ENCODE measurements at regions not wholly inside any gene's neighbourhood (a gene's known extent, or its start where the extent isn't known, plus 50 kb on each side); places are given as distances from the start of the nearest gene placed in this dataset.

DNA sequence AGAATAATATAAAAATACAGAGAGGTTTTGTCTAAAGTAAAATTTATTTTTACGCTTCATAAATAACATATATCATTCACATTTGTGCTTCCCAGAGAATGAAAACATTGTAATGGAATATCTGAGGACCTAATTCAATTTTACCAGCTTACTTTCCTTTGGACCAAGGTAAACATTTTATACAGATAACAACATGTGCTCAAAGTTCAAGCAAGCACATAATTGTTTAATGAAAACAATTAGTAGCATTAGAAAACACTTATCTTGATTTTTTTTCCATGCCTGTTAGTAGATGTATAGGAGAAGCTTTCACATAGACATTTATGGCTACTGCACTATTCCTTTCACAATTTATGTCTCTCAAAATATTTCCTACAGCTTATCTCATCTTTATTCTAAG, 400.0 kb downstream of the ZIC1 start:
- Histone ChIP-seq H3K4me1 (ENCODE audit: control insufficient read depth in 2 of 2, insufficient read depth in 2 of 2, low read length in 2 of 2) (no peaks in the 10 kb centered on the region), H3K9ac (ENCODE audit: low read depth in 1 of 2, low read length in 2 of 2) (no peak overlapping the region)

DNA sequence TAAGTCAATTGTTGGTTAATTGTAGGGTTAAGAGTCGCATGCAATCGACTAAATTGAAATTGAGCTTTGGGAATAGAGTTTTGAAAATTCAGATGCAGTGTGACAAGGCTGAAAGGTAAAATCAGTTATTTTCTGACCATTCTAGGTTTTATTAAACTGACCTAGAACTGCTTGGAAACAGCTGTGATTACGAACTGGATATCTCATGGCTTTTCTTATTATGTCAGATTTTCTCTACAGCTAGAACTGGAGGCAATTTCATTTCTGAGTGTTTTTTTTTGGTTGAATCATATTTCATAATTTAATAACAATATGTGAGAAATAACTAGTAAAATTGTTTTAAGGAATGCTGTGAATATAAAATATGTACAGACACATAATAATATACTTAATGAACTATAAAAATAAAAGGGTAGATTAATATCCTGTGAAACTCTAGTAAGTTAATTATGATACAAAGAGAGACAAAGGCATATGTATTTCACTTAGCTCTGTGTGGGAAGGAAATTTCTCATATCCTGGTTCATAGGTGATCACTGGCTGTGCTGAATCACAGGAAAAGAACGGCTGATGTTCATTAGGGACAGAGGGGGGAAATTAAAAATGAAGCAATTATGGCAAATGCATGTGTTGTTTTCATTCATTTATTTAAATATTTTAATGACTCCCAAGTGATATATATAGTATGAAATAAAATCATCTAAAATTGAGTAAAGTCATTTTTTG, 403.2 kb downstream of the ZIC1 start:
- Histone ChIP-seq H3K27ac (ENCODE audit: low read depth in 2 of 2, low read length in 2 of 2) (no peak overlapping the region), H3K9me3 (ENCODE audit: control insufficient read depth in 2 of 2, low read length in 2 of 2) (no peaks in the 10 kb centered on the region), H3K27me3 (ENCODE audit: control insufficient read depth in 2 of 2, insufficient read depth in 2 of 2, low read length in 2 of 2) (no peaks in the 10 kb centered on the region), H3K4me3 (ENCODE audit: low read length in 2 of 2) (no peak overlapping the region), H3K9ac (ENCODE audit: low read depth in 1 of 2, low read length in 2 of 2) (no peak overlapping the region), H3K36me3 (ENCODE audit: control insufficient read depth in 2 of 2, insufficient read depth in 2 of 2, low read length in 2 of 2) (no peaks in the 10 kb centered on the region), H3K4me1 (ENCODE audit: control insufficient read depth in 2 of 2, insufficient read depth in 2 of 2, low read length in 2 of 2) (no peaks in the 10 kb centered on the region)

More for the DNA sequence above, 400.0 kb downstream of the ZIC1 start:
- Histone ChIP-seq H3K36me3 (ENCODE audit: control insufficient read depth in 2 of 2, insufficient read depth in 2 of 2, low read length in 2 of 2) (no peaks in the 10 kb centered on the region), H3K4me3 (ENCODE audit: low read length in 2 of 2) (no peak overlapping the region), H3K27me3 (ENCODE audit: control insufficient read depth in 2 of 2, insufficient read depth in 2 of 2, low read length in 2 of 2) (no peaks in the 10 kb centered on the region), H3K27ac (ENCODE audit: low read depth in 2 of 2, low read length in 2 of 2) (no peak overlapping the region), H3K9me3 (ENCODE audit: control insufficient read depth in 2 of 2, low read length in 2 of 2) (no peaks in the 10 kb centered on the region)

DNA sequence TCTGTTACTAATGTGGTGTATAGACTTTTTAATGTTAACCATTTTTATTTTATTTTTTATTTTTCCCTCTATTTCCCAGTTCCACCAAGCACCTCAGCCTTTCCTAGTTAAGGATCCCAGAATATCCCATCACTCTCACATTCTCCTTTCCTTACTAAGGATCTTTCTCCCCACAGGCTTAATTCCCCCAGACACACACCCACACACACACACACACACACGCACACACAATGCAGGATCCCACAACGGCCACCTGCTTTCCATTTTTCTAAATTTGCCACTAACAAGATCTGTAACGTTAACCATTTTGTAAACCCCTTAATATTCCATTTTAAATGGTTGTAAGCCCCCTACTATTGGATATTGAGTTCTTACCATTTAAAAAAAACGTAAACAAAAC, 404.1 kb downstream of the ZIC1 start:
- Histone ChIP-seq H3K27ac (ENCODE audit: low read depth in 2 of 2, low read length in 2 of 2) (no peak overlapping the region), H3K9me3 (ENCODE audit: control insufficient read depth in 2 of 2, low read length in 2 of 2) (no peaks in the 10 kb centered on the region), H3K9ac (ENCODE audit: low read depth in 1 of 2, low read length in 2 of 2) (no peak overlapping the region)

GRCh38 chr3:147816752-147817151, 407.6 kb downstream of the ZIC1 start:
- no peaks in the 10 kb centered on the region for H3K9me3 ChIP-seq (ENCODE audit: control insufficient read depth in 2 of 2, low read length in 2 of 2)
- H3K27ac ChIP-seq (ENCODE audit: low read depth in 2 of 2, low read length in 2 of 2): no peak overlapping the region
- no peaks in the 10 kb centered on the region for H3K27me3 ChIP-seq (ENCODE audit: control insufficient read depth in 2 of 2, insufficient read depth in 2 of 2, low read length in 2 of 2)
- H3K4me3 ChIP-seq (ENCODE audit: low read length in 2 of 2): no peak overlapping the region
- no peak overlapping the region for H3K9ac ChIP-seq (ENCODE audit: low read depth in 1 of 2, low read length in 2 of 2)
- H3K36me3 ChIP-seq (ENCODE audit: control insufficient read depth in 2 of 2, insufficient read depth in 2 of 2, low read length in 2 of 2): no peaks in the 10 kb centered on the region
- no peaks in the 10 kb centered on the region for H3K4me1 ChIP-seq (ENCODE audit: control insufficient read depth in 2 of 2, insufficient read depth in 2 of 2, low read length in 2 of 2)

More for the DNA sequence above, 404.1 kb downstream of the ZIC1 start:
- Histone ChIP-seq H3K4me1 (ENCODE audit: control insufficient read depth in 2 of 2, insufficient read depth in 2 of 2, low read length in 2 of 2) (no peaks in the 10 kb centered on the region), H3K4me3 (ENCODE audit: low read length in 2 of 2) (no peak overlapping the region), H3K36me3 (ENCODE audit: control insufficient read depth in 2 of 2, insufficient read depth in 2 of 2, low read length in 2 of 2) (no peaks in the 10 kb centered on the region), H3K27me3 (ENCODE audit: control insufficient read depth in 2 of 2, insufficient read depth in 2 of 2, low read length in 2 of 2) (no peaks in the 10 kb centered on the region)

- no peak overlapping the region for H3K4me3 ChIP-seq (ENCODE audit: low read length in 2 of 2)
- no peak overlapping the region for H3K9ac ChIP-seq (ENCODE audit: low read depth in 1 of 2, low read length in 2 of 2)
- no peak overlapping the region for H3K27ac ChIP-seq (ENCODE audit: low read depth in 2 of 2, low read length in 2 of 2)
- H3K9me3 ChIP-seq (ENCODE audit: control insufficient read depth in 2 of 2, low read length in 2 of 2): no peaks in the 10 kb centered on the region
- no peaks in the 10 kb centered on the region for H3K36me3 ChIP-seq (ENCODE audit: control insufficient read depth in 2 of 2, insufficient read depth in 2 of 2, low read length in 2 of 2)
- no peaks in the 10 kb centered on the region for H3K27me3 ChIP-seq (ENCODE audit: control insufficient read depth in 2 of 2, insufficient read depth in 2 of 2, low read length in 2 of 2)
- no peaks in the 10 kb centered on the region for H3K4me1 ChIP-seq (ENCODE audit: control insufficient read depth in 2 of 2, insufficient read depth in 2 of 2, low read length in 2 of 2)
Observed at GRCh38 chr3:147832611-147833010, 423.4 kb downstream of the ZIC1 start.

DNA sequence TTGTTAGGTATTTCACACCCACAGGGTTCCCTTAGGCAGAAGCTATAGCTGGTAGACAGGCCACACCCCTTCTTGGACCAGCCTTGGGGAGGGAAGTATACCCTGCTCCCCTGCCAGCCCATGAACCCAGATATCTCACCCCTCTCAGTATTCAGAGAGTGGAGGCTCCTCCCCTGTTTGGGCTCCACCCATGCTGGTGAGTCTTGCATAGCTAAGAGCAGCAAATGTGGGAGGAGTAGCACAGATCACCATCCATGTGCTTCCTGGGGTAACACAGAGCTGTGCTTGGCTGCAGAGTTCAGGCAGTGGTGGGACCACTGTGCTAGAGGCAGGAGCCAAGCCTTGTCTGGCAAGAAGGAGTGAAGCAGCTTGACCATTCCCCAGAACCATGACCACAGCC, 427.2 kb downstream of the ZIC1 start:
- Histone ChIP-seq H3K27ac (ENCODE audit: low read depth in 2 of 2, low read length in 2 of 2) (no peak overlapping the region), H3K27me3 (ENCODE audit: control insufficient read depth in 2 of 2, insufficient read depth in 2 of 2, low read length in 2 of 2) (no peaks in the 10 kb centered on the region), H3K4me1 (ENCODE audit: control insufficient read depth in 2 of 2, insufficient read depth in 2 of 2, low read length in 2 of 2) (no peaks in the 10 kb centered on the region), H3K9ac (ENCODE audit: low read depth in 1 of 2, low read length in 2 of 2) (no peak overlapping the region), H3K9me3 (ENCODE audit: control insufficient read depth in 2 of 2, low read length in 2 of 2) (no peaks in the 10 kb centered on the region), H3K36me3 (ENCODE audit: control insufficient read depth in 2 of 2, insufficient read depth in 2 of 2, low read length in 2 of 2) (no peaks in the 10 kb centered on the region), H3K4me3 (ENCODE audit: low read length in 2 of 2) (no peak overlapping the region)

DNA sequence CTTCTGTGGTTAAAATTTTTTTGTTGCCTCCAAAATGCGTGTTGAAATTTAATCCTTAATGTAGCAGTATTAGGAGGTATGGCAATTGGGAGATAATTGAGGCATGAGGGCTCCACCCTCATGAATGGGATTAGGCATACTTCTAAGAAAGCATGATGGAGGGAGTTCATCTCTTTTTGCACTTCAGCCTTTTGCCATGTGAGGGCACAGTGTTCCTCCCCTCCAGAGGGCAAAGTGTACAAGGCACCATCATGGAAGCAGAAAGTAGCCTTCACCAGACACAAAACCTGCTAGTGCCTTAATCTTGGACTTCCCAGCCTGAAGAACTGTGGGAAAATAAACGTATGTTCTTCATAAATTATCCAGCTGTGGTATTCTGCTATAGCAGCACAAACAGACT, 429.5 kb downstream of the ZIC1 start:
- Histone ChIP-seq H3K4me1 (ENCODE audit: control insufficient read depth in 2 of 2, insufficient read depth in 2 of 2, low read length in 2 of 2) (no peaks in the 10 kb centered on the region), H3K9me3 (ENCODE audit: control insufficient read depth in 2 of 2, low read length in 2 of 2) (no peaks in the 10 kb centered on the region), H3K27me3 (ENCODE audit: control insufficient read depth in 2 of 2, insufficient read depth in 2 of 2, low read length in 2 of 2) (no peaks in the 10 kb centered on the region), H3K36me3 (ENCODE audit: control insufficient read depth in 2 of 2, insufficient read depth in 2 of 2, low read length in 2 of 2) (no peaks in the 10 kb centered on the region), H3K4me3 (ENCODE audit: low read length in 2 of 2) (no peak overlapping the region), H3K27ac (ENCODE audit: low read depth in 2 of 2, low read length in 2 of 2) (no peak overlapping the region), H3K9ac (ENCODE audit: low read depth in 1 of 2, low read length in 2 of 2) (no peak overlapping the region)

- H3K9me3 ChIP-seq (ENCODE audit: control insufficient read depth in 2 of 2, low read length in 2 of 2): no peaks in the 10 kb centered on the region
- H3K27me3 ChIP-seq (ENCODE audit: control insufficient read depth in 2 of 2, insufficient read depth in 2 of 2, low read length in 2 of 2): no peaks in the 10 kb centered on the region
- no peak overlapping the region for H3K9ac ChIP-seq (ENCODE audit: low read depth in 1 of 2, low read length in 2 of 2)
- H3K4me3 ChIP-seq (ENCODE audit: low read length in 2 of 2): no peak overlapping the region
- no peak overlapping the region for H3K27ac ChIP-seq (ENCODE audit: low read depth in 2 of 2, low read length in 2 of 2)
- H3K36me3 ChIP-seq (ENCODE audit: control insufficient read depth in 2 of 2, insufficient read depth in 2 of 2, low read length in 2 of 2): no peaks in the 10 kb centered on the region
- peaks cover 0 to 2% of the 10 kb centered on the region in 2 donors for H3K4me1 ChIP-seq (ENCODE audit: control insufficient read depth in 2 of 2, insufficient read depth in 2 of 2, low read length in 2 of 2)
Observed at GRCh38 chr3:147843331-147843730, 434.2 kb downstream of the ZIC1 start.

GRCh38 chr3:147846293-147846692, 437.1 kb downstream of the ZIC1 start:
- Histone ChIP-seq H3K27ac (ENCODE audit: low read depth in 2 of 2, low read length in 2 of 2) (no peak overlapping the region), H3K4me1 (ENCODE audit: control insufficient read depth in 2 of 2, insufficient read depth in 2 of 2, low read length in 2 of 2) (peaks cover 0 to 2% of the 10 kb centered on the region in 2 donors), H3K9ac (ENCODE audit: low read depth in 1 of 2, low read length in 2 of 2) (no peak overlapping the region), H3K27me3 (ENCODE audit: control insufficient read depth in 2 of 2, insufficient read depth in 2 of 2, low read length in 2 of 2) (no peaks in the 10 kb centered on the region), H3K9me3 (ENCODE audit: control insufficient read depth in 2 of 2, low read length in 2 of 2) (no peaks in the 10 kb centered on the region), H3K36me3 (ENCODE audit: control insufficient read depth in 2 of 2, insufficient read depth in 2 of 2, low read length in 2 of 2) (no peaks in the 10 kb centered on the region), H3K4me3 (ENCODE audit: low read length in 2 of 2) (no peak overlapping the region)

GRCh38 chr3:147846854-147847478, 437.8 kb downstream of the ZIC1 start:
- Histone ChIP-seq H3K4me3 (ENCODE audit: low read length in 2 of 2) (no peak overlapping the region), H3K27ac (ENCODE audit: low read depth in 2 of 2, low read length in 2 of 2) (no peak overlapping the region), H3K36me3 (ENCODE audit: control insufficient read depth in 2 of 2, insufficient read depth in 2 of 2, low read length in 2 of 2) (no peaks in the 10 kb centered on the region), H3K4me1 (ENCODE audit: control insufficient read depth in 2 of 2, insufficient read depth in 2 of 2, low read length in 2 of 2) (peaks cover 0 to 2% of the 10 kb centered on the region in 2 donors), H3K27me3 (ENCODE audit: control insufficient read depth in 2 of 2, insufficient read depth in 2 of 2, low read length in 2 of 2) (no peaks in the 10 kb centered on the region), H3K9ac (ENCODE audit: low read depth in 1 of 2, low read length in 2 of 2) (no peak overlapping the region), H3K9me3 (ENCODE audit: control insufficient read depth in 2 of 2, low read length in 2 of 2) (no peaks in the 10 kb centered on the region)

Measured in mucosa of rectum (tissue), 2 donors.